HG03439 (cell line): ENCODE measurements at regions not wholly inside any gene's neighbourhood (a gene's known extent, or its start where the extent isn't known, plus 50 kb on each side); places are given as distances from the start of the nearest gene placed in this dataset.

Experiments used
- ATAC-seq: cut with Tn5 transposase; IDR thresholded peaks from one replicate; pipeline ENCODE4 v1.9.1; 2021; ENCODE audit warnings: mild to moderate bottlenecking, moderate library complexity; ENCODE audit not compliant: unreplicated experiment

DNA sequence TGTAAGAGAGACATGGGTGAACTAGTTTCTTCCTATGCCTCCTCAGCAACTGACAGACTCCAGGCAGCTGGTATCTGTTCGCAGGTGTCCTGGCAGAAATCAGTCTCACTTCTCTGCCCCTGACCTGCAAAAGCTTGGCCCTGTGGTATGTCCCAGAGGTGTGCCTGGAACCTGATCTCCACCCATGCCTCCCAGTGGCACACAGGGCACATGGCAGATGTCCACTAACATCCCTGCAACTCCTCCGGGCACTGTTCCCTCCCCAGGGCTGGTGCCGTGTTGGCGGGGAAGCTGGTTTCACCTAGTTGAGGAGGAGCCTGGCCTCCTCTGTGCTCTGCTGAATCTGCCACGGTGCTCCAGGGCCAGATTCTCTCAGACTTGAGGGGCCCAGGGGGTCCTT is 123.3 kb upstream of the GGTLC1 start:
- no peak for ATAC-seq

GRCh38 chr20:24109537-24109936 is 121.0 kb upstream of the GGTLC1 start:
- peak; percentile 78 for ATAC-seq

- ATAC-seq, result no peak
These were observed 120.4 kb upstream of the GGTLC1 start for GRCh38 chr20:24109008-24109407.

GRCh38 chr20:24108581-24108980 is 120.0 kb upstream of the GGTLC1 start:
- no peak for ATAC-seq

- no peak for ATAC-seq
These were observed 118.3 kb upstream of the GGTLC1 start for GRCh38 chr20:24106801-24107445.

DNA sequence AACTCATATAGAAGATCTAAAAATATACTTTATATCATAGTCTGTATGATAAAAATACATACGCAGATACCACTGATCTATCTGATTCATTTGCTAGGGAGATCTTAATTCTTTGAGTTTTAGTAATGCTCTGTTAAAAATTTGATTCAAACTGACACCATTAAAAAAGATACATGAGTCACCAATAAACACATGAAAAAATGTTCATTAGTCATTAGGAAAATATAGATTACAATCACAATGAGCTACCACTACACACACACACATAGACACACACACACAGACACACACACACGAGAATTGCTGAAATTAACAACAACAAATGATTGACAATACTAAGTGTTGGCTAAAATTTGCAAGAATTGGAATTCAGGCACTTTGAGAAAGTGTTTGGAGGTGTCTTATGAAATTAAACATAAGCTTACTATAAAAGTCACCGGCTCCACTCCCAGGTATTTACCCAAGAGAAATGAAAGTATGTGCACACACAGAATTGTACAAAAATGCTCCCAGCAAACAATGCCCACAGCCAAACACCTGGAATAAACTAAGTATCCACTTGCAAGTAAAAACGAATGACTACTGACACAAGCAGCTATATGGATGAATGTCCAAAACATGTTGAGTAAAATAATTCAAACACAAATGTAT is 117.7 kb upstream of the GGTLC1 start:
- no peak for ATAC-seq

DNA sequence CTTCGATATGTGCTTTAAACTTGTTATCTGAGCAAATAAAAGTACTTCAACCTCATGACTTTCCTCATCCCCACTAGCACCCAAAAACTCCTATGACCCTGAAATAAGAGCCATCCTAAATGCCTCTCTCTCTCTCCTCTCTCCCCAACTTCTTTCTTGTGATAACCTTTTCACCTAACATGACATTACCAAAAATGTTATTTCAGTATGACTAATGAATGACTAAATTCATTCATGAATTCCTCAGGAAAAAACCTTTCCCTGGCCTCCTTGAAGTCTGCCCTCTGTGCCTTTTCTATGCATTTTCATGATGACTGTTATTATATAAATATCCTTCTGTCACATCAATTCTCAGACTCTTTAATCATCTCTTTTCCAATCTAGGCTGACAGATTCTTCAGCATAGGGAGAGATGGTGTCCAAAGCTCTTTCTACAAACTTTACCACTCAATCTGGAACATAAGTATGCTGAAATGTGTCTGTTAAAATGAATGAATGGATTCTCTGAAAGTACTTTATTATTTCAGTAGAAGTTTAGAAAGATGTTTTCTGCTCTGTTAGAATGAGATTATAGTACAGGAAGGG is 114.3 kb upstream of the GGTLC1 start:
- no peak for ATAC-seq

- ATAC-seq, result no peak
These were observed 113.7 kb upstream of the GGTLC1 start for GRCh38 chr20:24102290-24102689.

DNA sequence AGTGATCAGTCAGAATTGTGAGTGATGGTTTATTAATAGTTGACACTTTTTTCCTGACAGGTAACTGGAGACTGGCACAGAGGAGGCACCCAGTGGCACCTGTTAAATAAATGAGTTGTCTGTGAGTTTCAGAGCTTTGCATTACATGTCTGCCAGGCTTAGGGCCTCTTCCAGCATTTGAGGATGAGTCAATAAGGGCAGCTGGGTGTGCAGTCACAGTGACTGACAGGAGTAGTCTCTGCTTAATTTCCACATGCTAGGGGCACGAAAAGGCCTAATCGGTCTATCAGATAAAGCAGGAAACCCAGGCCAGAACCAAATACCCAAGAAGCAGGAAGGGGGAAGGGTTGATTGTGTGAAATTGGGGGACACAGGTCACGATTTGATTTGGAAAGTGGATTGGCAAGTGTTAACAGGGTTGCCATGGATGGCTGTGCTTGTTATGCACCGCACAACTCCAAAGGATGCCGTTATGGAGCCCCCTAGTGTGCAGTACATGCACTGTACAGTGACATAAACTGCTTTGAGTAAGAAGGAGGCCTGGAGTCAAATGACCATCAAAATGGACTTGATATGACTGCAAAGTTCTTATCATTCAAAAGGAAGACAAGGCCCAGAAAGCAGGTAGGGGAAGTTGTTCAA is 111.9 kb upstream of the GGTLC1 start:
- ATAC-seq, result no peak

DNA sequence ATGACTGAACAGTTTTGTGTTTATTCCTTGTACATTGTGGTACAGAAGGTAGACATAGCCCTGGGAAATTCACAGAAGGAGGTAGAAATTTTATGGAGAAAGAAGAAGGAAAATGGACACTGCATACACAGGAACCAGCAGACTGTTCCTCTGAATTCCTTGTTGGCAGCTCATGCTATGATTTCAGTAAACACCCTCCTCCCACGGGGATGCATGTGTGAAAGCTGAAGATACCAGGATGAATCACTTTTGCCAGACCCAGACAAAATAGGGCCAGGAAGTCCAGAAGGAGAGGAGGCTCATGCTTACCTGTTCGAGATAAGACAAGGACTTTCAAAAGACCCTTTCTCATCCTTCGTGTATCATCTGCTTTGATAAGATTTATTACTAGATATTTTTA is 110.3 kb upstream of the GGTLC1 start:
- ATAC-seq, result no peak

- no peak for ATAC-seq
These were observed 109.1 kb upstream of the GGTLC1 start for GRCh38 chr20:24097506-24098245.

- no peak for ATAC-seq
These were observed 108.4 kb upstream of the GGTLC1 start for GRCh38 chr20:24096864-24097450.

- no peak for ATAC-seq
These were observed 107.7 kb upstream of the GGTLC1 start for GRCh38 chr20:24096264-24096663.

DNA sequence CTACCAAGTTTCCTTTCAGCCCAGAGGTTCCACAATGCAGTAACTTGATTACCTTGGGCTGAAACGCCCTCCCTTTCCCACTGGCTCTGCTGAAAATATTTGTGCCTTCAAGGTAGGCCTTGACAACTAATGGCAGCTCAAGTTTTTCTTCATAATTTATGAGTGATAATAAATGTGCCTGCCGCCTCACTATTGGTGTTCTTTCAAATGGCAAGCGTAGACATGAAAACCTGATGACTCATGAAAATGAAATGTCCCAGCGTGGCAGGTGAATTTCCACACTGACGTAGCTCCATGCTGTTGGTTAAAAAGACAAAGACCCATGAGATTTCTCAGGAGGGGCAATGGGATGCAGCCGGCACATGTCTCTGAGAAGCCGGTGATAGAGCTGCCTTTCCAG is 107.2 kb upstream of the GGTLC1 start:
- ATAC-seq, result no peak

DNA sequence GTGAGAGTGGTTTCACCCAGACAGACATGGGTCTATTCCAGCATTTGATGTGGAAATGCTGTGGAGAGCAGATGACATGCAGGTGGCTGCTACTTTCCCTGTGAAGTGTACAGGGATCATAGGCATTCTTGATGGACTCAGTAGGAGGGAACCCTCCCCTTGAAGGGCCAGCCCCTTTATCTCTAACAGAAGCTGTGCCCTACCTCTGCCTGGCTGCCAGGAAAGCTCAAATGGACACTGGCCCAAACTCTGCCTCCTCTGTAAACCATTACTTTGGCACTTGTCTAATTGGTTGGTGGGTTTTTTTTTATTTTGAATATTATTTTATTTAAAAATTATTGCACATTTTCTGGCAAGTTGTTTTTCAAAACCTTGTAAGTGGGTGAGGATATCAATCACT is 106.7 kb upstream of the GGTLC1 start:
- no peak for ATAC-seq

GRCh38 chr20:24089576-24089975 is 101.0 kb upstream of the GGTLC1 start:
- no peak for ATAC-seq

GRCh38 chr20:24086121-24086520 is 97.5 kb upstream of the GGTLC1 start:
- ATAC-seq, result no peak

DNA sequence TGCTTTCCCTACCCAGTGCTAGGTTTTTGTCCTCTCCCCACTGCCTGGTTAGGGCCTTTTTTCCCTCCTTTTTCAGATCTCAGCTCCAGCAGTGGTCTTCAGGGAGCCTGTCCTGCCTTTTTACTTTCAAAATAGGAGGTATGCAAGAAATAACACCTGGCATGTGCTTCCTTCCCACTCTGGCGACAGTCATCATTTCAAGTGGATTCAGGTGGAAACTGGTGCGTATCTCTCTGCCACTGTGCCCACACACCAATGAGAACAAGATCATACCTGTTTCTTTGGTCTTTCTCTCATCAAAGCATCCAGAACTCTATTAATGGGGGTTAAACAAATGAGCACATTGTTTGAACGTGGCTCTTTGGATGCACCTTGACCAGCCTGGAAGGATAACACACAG is 95.7 kb upstream of the GGTLC1 start:
- ATAC-seq, result no peak

DNA sequence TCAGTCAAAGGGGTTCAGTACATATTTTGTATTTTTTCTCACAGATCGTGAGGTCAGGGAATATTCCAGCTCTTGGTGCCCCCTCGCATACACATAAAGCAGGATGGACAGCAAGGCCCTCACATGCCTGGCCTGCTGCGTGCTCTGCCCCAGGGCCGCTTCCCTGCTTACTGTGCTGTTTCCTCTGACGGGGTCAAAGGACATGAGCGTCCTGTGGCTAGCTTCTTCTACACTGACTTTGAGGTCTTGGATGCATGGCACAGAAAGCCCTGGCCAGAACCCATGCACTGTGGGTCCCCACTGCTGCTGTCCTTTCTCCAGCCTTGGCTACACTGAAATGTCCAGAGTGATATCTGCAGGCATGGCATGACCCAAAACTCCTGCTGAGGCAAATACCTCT is 92.5 kb upstream of the GGTLC1 start:
- ATAC-seq, result no peak

- ATAC-seq, result no peak
These were observed 91.3 kb upstream of the GGTLC1 start for GRCh38 chr20:24079661-24080412.
